Esophagus squamous epithelium (tissue), 5 donors: ENCODE measurements at regions not wholly inside any gene's neighbourhood (a gene's known extent, or its start where the extent isn't known, plus 50 kb on each side); places are given as distances from the start of the nearest gene placed in this dataset.

Experiments
- DNase-seq: peaks from one replicate; lab custom pipeline; 2025; lab: John Stamatoyannopoulos, UW
- H3K27ac ChIP-seq, 4 donors: fragments of 200-600 bp; sonication (generic); one replicate each; pipeline ENCODE4 v1.5.1; 2016 to 2019; ENCODE audit warnings: mild to moderate bottlenecking in 1 of 4
- H3K27me3 ChIP-seq, 4 donors: fragments of 200-600 bp; sonication (generic); 1 replicate in 3 of 4; 2 replicates in 1 of 4; pipeline versions ENCODE4 v1.5.1 to v1.6.0; 2017 to 2021; ENCODE audit warnings: antibody characterized with exemption in 1 of 4
- H3K36me3 ChIP-seq, 3 donors: fragments of 200-600 bp; sonication (generic); one replicate each; pipeline ENCODE4 v1.5.1; 2016 to 2019
- H3K4me1 ChIP-seq, 3 donors: fragments of 200-600 bp; sonication (generic); one replicate each; pipeline ENCODE4 v1.5.1; 2017 to 2019
- H3K4me3 ChIP-seq, 4 donors: fragments of 200-600 bp; sonication (generic); 1 replicate in 3 of 4; 2 replicates in 1 of 4; pipeline ENCODE4 v1.5.1; 2016 to 2019; ENCODE audit warnings: mild to moderate bottlenecking in 2 of 4, moderate library complexity in 1 of 4
- H3K9me3 ChIP-seq, 3 donors: fragments of 200-600 bp; sonication (generic); one replicate each; pipeline ENCODE4 v1.5.1; 2016 to 2019
- CTCF ChIP-seq, 6 experiments: fragments of 450-650 bp in 4 of 6; fragments of 200-600 bp in 2 of 6; sonication (generic) in 2 of 6; IDR thresholded peaks; one replicate each; pipeline ENCODE4 v1.5.1; 2016 to 2019; ENCODE audit warnings: antibody characterized with exemption in 6 of 6, mild to moderate bottlenecking in 4 of 6, moderate library complexity in 4 of 6
- POLR2A ChIP-seq, 4 donors: fragments of 450-650 bp; IDR thresholded peaks; one replicate each; pipeline ENCODE4 v1.6.1; 2017; ENCODE audit warnings: antibody characterized with exemption in 4 of 4, mild to moderate bottlenecking in 4 of 4, moderate library complexity in 3 of 4
- WGBS, 2 donors: methylation state at CpG; one replicate each; pipeline ENCODE4 v1.1.5; 2018; 5-methylcytosine and 5-hydroxymethylcytosine counted together
- intact Hi-C: fragments of 100-400 bp; cut with DNase I; formaldehyde crosslinking; loops from one replicate; pipeline ENCODE4 v1.15.0; 2022
- donor health status: DM: yes; HTN: yes; CAD: no.

DNA sequence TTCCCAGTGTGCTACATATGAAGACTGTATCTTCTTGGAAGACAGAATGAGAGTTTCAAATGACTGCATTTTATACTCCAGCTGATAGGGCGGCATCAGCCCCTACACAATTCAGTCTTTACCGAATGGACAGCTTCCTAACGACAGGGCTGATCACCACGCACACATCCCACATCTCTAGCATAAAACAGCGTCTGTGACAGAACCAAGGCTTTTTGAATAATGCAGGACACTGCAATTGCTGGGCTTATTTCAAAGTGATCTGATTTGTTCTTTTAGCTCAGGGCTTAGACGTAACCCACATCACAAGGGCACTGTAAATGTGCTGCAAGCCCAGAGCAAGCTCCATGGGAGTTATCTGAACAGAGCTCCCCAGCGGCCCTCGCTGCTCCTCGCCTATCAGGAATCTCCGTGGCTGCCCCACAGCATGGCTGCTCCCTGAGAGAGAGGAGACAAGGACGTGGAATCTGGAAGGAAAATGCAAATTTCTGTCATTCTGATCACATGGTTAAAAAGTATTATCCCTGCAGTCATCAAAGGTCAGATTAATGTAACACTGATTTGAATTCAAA, 158.5 kb upstream of the ALKAL2 start:
- intact Hi-C loops: no loop called here
- Histone ChIP-seq H3K27ac (no peak overlapping the region), H3K4me3 (no peak overlapping the region), H3K4me1 (no peaks in the 10 kb centered on the region), H3K27me3 (peaks cover 0 to 9% (median 0%) of the 10 kb centered on the region in 4 donors), H3K9me3 (no peaks in the 10 kb centered on the region), H3K36me3 (no peaks in the 10 kb centered on the region)
- DNase-seq: no peak
- 72 to 77% methylated on average over 10 to 11 of the region's 11 CpGs for WGBS, 2 donors
- TF ChIP-seq CTCF (IDR thresholded peaks at IDR 0.05) (no peak), POLR2A (IDR thresholded peaks at IDR 0.05) (no peak)

DNA sequence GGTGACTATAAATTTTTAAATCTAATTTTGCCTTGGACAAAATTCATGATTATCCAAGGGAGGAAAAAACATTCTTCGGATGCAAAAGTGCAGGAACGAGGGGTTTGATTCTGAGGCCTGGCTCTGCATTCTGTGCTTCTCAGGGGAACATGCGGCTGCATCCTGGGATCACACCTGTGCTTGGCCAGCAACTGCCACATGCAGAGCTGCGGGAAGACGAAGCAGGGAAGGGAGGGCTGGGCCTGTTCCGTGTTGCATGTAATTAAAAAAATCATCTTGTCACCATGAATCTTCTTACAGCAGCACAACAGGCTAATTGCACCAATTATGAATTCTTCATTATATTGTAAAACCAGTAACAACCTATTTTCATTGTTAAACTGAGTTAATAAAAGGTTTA, 158.0 kb upstream of the ALKAL2 start:
- intact Hi-C loops: no loop called here
- Histone ChIP-seq H3K27me3 (peaks cover 0 to 13% (median 0%) of the 10 kb centered on the region in 4 donors), H3K4me3 (no peak overlapping the region), H3K36me3 (no peaks in the 10 kb centered on the region), H3K27ac (no peak overlapping the region), H3K4me1 (no peaks in the 10 kb centered on the region), H3K9me3 (no peaks in the 10 kb centered on the region)
- no peak for DNase-seq
- 86 to 91% methylated on average over 4 to 6 of the region's 6 CpGs for WGBS, 2 donors
- TF ChIP-seq POLR2A (IDR thresholded peaks at IDR 0.05) (no peak), CTCF (IDR thresholded peaks at IDR 0.05) (no peak)

GRCh38 chr2:444937-445884, 157.3 kb upstream of the ALKAL2 start:
- Histone ChIP-seq H3K4me1 (no peaks in the 10 kb centered on the region), H3K27me3 (peaks cover 0 to 19% (median 0%) of the 10 kb centered on the region in 4 donors), H3K36me3 (no peaks in the 10 kb centered on the region), H3K9me3 (no peaks in the 10 kb centered on the region), H3K27ac (no peak overlapping the region), H3K4me3 (no peak overlapping the region)
- TF ChIP-seq POLR2A (IDR thresholded peaks at IDR 0.05) (no peak), CTCF (IDR thresholded peaks at IDR 0.05) (no peak)
- intact Hi-C loops: no loop called here
- DNase-seq: no peak
- WGBS, 2 donors: 77 to 84% methylated on average over 24 to 29 of the region's 39 CpGs

DNA sequence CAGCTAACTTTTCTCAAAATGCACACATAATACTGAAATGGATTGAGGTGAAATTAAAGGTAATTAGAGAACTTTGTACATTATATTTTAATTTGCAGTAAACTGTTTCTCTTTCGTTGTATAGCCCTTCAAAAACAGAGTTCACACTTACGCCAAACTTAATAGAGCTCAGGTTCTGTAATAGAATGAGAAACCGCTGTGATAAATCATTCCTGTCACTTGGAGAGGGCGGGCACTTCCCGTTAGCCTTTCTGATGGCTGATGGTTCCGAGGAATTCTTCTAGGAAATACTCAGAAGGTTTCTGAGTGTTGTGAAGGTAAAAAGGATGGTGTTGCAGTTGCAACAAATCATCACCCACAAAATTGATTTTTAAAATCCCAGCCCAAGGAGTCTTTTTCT, 155.8 kb upstream of the ALKAL2 start:
- whole genome bisulfite sequencing, 2 donors: 44% methylated on average over 6 of the region's 6 CpGs
- no peak for DNase-seq
- no peak for TF ChIP-seq CTCF (IDR thresholded peaks at IDR 0.05)
- no peak for TF ChIP-seq POLR2A (IDR thresholded peaks at IDR 0.05)
- intact Hi-C loops: no loop called here
- H3K4me1 ChIP-seq: no peaks in the 10 kb centered on the region
- H3K27ac ChIP-seq: no peak overlapping the region
- no peaks in the 10 kb centered on the region for H3K36me3 ChIP-seq
- H3K4me3 ChIP-seq: no peak overlapping the region
- H3K27me3 ChIP-seq: peaks cover 0 to 33% (median 0%) of the 10 kb centered on the region in 4 donors
- H3K9me3 ChIP-seq: no peaks in the 10 kb centered on the region

DNA sequence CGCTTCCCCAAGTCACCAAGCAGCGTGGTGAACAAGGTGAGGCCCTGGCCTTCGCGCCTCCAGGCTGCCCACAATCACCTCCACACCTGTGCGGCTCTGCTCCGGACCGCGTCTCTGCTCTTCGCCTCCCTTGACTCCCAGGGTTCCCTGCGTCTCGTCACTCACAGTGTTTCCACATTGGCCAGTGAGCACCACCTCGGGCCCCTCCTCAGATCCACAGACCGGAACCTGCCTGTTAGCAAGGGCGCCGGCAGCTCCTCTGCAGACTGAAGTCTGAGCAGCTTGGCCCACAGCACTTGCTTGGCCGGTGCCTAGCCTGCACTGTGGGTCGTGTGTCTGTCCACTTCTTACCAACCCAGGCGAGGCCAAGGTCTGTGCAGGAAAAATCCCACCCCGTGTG, 155.3 kb upstream of the ALKAL2 start:
- WGBS, 2 donors: 83 to 86% methylated on average over 13 to 16 of the region's 19 CpGs
- Histone ChIP-seq H3K4me1 (no peaks in the 10 kb centered on the region), H3K4me3 (no peak overlapping the region), H3K27me3 (peaks cover 0 to 33% (median 0%) of the 10 kb centered on the region in 4 donors), H3K27ac (no peak overlapping the region), H3K9me3 (no peaks in the 10 kb centered on the region), H3K36me3 (no peaks in the 10 kb centered on the region)
- no peak for DNase-seq
- TF ChIP-seq POLR2A (IDR thresholded peaks at IDR 0.05) (no peak), CTCF (IDR thresholded peaks at IDR 0.05) (no peak)
- intact Hi-C loops: no loop called here
